GM13976 (cell line): ENCODE measurements at regions not wholly inside any gene's neighbourhood (a gene's known extent, or its start where the extent isn't known, plus 50 kb on each side); places are given as distances from the start of the nearest gene placed in this dataset.

Source experiments
- DNase-seq: peaks from one replicate; pipeline ENCODE4 v3.0.0; 2012; ENCODE audit warnings: low spot score
- in situ Hi-C: fragments of 300-500 bp; cut with MboI; formaldehyde crosslinking; loops from one replicate; pipeline ENCODE4 v1.12.0; 2022; ENCODE audit warnings: low sequenced_read_pairs, mixed read lengths, inconsistent platforms; ENCODE audit not compliant: unreplicated experiment
- TF ChIP-seq, protein P1 (sequence below): IDR thresholded peaks from 2 replicates; pipeline ENCODE4 v1.5.1; 2012; ENCODE audit warnings: borderline replicate concordance, mild to moderate bottlenecking; ENCODE audit not compliant: insufficient read depth; ENCODE audit errors: extremely low read depth, missing control alignments, control extremely low read depth

DNA sequence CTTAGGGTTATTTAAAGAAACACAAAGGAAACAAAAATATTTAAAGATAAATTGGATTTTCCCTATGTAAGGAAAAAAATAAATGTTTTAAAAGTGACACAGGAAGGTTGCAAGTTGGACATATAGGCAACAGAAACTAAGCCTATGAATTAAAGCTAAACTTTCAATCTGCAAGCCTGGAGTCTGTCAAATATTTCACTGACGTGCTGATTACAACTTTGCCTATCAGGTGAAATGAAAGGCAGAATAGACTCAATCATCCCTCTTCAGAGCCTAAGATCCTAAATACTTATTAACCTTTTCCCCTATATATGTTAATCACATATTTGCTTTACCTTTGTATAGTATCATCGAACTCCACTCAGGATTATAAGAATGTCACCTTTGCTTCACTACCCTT lies 1068.0 kb upstream of the ALCAM start:
- no peak for DNase-seq
- TF ChIP-seq, protein P1, sequence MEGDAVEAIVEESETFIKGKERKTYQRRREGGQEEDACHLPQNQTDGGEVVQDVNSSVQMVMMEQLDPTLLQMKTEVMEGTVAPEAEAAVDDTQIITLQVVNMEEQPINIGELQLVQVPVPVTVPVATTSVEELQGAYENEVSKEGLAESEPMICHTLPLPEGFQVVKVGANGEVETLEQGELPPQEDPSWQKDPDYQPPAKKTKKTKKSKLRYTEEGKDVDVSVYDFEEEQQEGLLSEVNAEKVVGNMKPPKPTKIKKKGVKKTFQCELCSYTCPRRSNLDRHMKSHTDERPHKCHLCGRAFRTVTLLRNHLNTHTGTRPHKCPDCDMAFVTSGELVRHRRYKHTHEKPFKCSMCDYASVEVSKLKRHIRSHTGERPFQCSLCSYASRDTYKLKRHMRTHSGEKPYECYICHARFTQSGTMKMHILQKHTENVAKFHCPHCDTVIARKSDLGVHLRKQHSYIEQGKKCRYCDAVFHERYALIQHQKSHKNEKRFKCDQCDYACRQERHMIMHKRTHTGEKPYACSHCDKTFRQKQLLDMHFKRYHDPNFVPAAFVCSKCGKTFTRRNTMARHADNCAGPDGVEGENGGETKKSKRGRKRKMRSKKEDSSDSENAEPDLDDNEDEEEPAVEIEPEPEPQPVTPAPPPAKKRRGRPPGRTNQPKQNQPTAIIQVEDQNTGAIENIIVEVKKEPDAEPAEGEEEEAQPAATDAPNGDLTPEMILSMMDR: no peak
- in situ Hi-C loops: loop anchor here (25.0 kb wide), 1 partner anchor 1064 kb away; the partner anchor contains the start of gene ALCAM

DNA sequence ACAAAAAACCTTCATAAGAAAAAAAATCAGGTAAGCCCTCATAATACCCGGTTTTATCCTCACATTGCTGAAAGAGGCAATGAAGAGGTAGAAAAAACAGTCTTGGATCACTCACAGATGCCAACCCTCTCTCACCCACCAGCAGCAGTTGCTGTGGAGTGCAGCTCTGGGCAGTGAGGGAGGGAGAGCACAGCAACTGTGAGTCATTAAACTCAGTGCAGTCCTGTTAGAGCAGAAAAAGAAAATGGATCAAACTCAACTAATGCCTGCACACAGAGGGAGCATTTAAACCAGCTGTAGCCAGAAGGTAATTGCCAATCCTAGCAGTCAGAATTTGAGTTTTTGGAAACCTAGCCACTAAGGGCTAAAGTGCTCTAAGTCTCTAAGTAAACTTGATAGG lies 1050.6 kb upstream of the ALCAM start:
- no peak for DNase-seq
- in situ Hi-C loops: no loop called here
- TF ChIP-seq, protein P1: no peak

DNA sequence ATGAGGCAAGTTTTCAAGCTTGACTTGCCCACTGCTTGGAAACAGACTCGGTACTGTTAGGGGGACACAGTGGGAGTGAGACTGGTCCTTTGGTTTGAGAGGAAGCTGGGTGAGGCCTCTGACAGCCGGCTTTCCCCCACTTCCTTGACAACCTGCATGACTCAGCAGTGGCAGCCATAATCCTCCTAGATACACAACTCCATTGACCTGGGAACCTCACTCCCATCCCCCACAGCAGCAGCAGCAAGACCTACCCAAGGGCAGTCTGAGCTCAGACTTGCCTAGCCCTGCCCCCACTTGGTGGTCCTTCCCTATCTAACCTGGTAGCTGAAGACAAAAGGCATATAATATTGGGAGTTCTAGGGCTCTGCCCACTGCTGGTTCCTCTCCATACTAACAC lies 1043.5 kb upstream of the ALCAM start:
- no peak for DNase-seq
- in situ Hi-C loops: no loop called here
- TF ChIP-seq, protein P1: no peak

DNA sequence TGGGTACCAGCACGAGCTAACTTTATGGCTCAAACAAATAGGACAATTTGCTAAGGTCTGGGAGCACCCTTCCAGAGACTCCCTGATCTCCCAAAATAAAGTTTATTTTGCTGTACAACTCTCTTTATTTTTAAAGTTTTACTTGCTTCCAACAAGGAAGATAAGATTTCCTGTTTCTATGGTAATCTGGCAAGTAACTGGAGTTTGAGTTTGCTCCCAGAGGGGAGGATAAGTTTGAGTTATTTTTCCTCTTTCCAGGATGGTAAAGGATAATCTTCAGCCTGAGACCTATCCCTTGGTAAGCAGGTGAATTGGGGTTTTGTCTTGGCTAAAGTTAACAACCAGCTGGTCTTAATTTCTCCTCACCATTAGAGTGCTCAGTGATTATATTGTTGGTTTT lies 1019.4 kb upstream of the ALCAM start:
- DNase-seq: no peak
- TF ChIP-seq, protein P1: no peak
- in situ Hi-C loops: no loop called here

DNA sequence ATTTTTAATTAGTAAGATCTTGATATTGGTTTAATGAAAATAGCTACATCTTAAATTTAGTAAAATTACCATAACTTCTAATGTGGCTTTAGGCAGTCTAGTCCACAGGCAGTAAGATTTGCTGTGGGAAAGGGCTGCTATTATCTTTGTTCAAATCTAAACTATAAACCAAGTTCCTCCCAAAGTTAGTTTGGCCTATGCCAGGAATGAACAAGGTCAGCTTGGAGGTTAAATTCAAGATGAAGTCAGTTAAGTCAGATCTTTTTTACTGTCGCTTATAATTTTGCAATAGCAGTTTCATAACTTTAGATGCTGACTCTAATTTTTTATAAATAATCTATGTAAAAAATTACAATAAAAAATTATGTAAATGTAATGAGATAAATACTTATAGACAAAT lies 1016.9 kb upstream of the ALCAM start:
- in situ Hi-C loops: no loop called here
- TF ChIP-seq, protein P1: no peak
- DNase-seq: no peak

DNA sequence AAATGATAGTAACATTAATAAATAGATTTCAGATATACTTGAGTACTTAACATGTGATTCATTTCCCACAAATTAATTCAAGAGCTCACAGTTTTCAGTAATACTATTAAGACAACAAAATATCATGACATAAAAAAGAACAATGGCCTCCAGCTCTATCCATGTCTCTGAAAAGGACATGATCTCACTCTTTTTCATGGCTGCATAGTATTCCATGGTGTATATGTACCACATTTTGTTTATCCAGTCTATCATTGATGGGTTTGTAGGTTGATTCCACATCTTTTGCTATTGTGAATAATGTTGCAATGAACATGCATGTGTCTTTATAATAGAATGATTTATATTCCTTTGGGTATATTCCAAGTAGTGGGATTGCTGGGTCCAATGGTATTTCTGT lies 1012.8 kb upstream of the ALCAM start:
- in situ Hi-C loops: no loop called here
- DNase-seq: no peak
- TF ChIP-seq, protein P1: no peak

DNA sequence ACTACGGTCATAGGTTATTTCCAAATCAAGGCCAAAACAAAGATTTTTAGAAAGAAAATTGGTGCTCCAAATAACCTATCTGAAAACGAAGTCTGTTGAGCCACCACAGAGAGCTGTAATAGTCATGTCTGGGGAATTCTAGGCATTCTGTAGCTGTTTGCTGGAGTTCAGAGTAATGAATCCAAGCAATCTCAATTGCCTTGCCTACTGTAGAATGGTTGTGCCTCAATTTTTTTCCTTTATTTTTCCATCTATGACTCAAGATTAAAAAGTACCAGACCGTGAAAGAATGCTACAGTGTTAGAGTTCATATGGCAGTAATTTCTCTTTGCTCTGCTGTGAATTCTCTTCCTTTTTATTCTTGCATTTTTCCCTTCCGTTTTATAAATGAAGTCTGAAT lies 1007.2 kb upstream of the ALCAM start:
- no peak for DNase-seq
- in situ Hi-C loops: no loop called here
- TF ChIP-seq, protein P1: no peak
